BLaER1 treated with 17β-estradiol and CSF1 and Interleukin-3, amounts not matched to agents 10 nM and 100 nM (cell line): ENCODE measurements at regions not wholly inside any gene's neighbourhood (a gene's known extent, or its start where the extent isn't known, plus 50 kb on each side); places are given as distances from the start of the nearest gene placed in this dataset.

Source experiments
- H3K27ac ChIP-seq, 11 experiments: shearing (Covaris generic); formaldehyde crosslinking; 2 replicates each; pipeline ENCODE4 v1.8.1; 2022
- H3K27me3 ChIP-seq, 11 experiments: shearing (Covaris generic); formaldehyde crosslinking; 2 replicates each; pipeline ENCODE4 v1.8.1; 2022
- H3K36me3 ChIP-seq, 11 experiments: shearing (Covaris generic); formaldehyde crosslinking; 2 replicates each; pipeline ENCODE4 v1.8.1; 2022
- H3K4me1 ChIP-seq, 10 experiments: shearing (Covaris generic); formaldehyde crosslinking; 2 replicates each; pipeline ENCODE4 v1.8.1; 2022
- H3K4me2 ChIP-seq, 11 experiments: shearing (Covaris generic); formaldehyde crosslinking; 2 replicates each; pipeline ENCODE4 v1.8.1; 2022
- H3K4me3 ChIP-seq, 10 experiments: shearing (Covaris generic); formaldehyde crosslinking; 2 replicates each; pipeline ENCODE4 v1.8.1; 2022
- H3K9ac ChIP-seq, 11 experiments: shearing (Covaris generic); formaldehyde crosslinking; 2 replicates each; pipeline ENCODE4 v1.8.1; 2022
- H3K9me3 ChIP-seq, 11 experiments: shearing (Covaris generic); formaldehyde crosslinking; replicated peaks in 1 of 11; 2 replicates each; pipeline ENCODE4 v1.8.1; 2022
- H4K20me1 ChIP-seq, 11 experiments: shearing (Covaris generic); formaldehyde crosslinking; 2 replicates each; pipeline ENCODE4 v1.8.1; 2022
- Cebpa-rat ChIP-seq, 11 experiments: shearing (Covaris generic); IDR thresholded peaks; 2 replicates each; pipeline ENCODE4 v1.8.1; 2022

DNA sequence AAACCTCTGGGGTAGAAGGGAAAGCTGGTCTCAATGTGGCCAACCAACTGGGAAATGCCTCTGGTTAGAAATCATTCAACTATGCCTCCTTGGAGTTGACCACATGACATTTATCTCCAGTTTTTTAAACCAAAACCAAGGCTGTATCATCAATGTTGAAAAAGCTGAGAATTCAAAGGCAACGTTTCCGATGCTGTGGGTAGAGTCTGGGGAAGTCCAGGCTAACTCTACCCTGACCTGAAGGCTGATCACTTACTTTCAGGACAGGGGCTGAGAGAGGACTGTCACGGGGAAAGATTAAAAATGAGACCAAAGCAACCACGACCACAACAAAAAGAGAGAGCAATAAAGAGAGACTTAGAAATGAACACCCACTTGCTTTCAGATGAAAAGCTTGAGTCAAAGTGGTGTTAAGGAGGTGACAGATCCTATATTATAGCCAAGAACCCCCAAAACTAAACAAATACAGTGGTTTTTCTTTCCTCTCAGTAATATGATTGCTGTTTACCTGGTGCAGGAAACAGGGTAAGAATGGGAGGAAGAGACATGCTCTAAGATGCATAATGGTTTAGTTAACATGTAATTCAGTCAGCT, 90.8 kb upstream of the TNFSF4 start:
- Histone ChIP-seq H3K36me3 (no peaks in the 10 kb centered on the region), H3K4me3 (no peak overlapping the region), H3K4me2 (peak overlapping the region; percentile 5 to 77 (median 23); a peak in 12 of 22 replicates), H3K27me3 (no peaks in the 10 kb centered on the region), H4K20me1 (no peaks in the 10 kb centered on the region), H3K9ac (no peak overlapping the region), H3K4me1 (peaks cover 0 to 60% (median 9%) of the 10 kb centered on the region in 10 experiments; a peak in 13 of 20 replicates), H3K27ac (no peak overlapping the region), H3K9me3 (no peaks in the 10 kb centered on the region; a peak in 1 of 22 replicates)
- no peak for TF ChIP-seq Cebpa-rat (IDR thresholded peaks at IDR 0.05)

GRCh38 chr1:173300061-173301044, 93.2 kb upstream of the TNFSF4 start:
- Histone ChIP-seq H3K36me3 (no peaks in the 10 kb centered on the region), H3K4me2 (peak overlapping the region in 2 of 11 experiments; percentile 10 to 50; a peak in 3 of 22 replicates)

GRCh38 chr1:173301507-173301906, 94.4 kb upstream of the TNFSF4 start:
- no peak overlapping the region for H3K4me2 ChIP-seq
- no peak for TF ChIP-seq Cebpa-rat (IDR thresholded peaks at IDR 0.05)
- H3K9ac ChIP-seq: no peak overlapping the region
- peaks cover 0 to 40% (median 9%) of the 10 kb centered on the region in 10 experiments; a peak in 13 of 20 replicates for H3K4me1 ChIP-seq
- H3K27me3 ChIP-seq: no peaks in the 10 kb centered on the region
- no peaks in the 10 kb centered on the region for H3K36me3 ChIP-seq
- peaks cover 0 to 21% (median 0%) of the 10 kb centered on the region in 11 experiments; a peak in 6 of 22 replicates for H3K9me3 ChIP-seq
- H3K4me3 ChIP-seq: no peak overlapping the region
- no peak overlapping the region for H3K27ac ChIP-seq
- H4K20me1 ChIP-seq: no peaks in the 10 kb centered on the region

More at GRCh38 chr1:173300061-173301044, 93.2 kb upstream of the TNFSF4 start:
- H3K9ac ChIP-seq: no peak overlapping the region
- TF ChIP-seq Cebpa-rat (IDR thresholded peaks at IDR 0.05): no peak
- no peaks in the 10 kb centered on the region for H3K27me3 ChIP-seq
- H3K27ac ChIP-seq: no peak overlapping the region; a peak in 1 of 22 replicates
- H3K4me1 ChIP-seq: peaks cover 0 to 51% (median 9%) of the 10 kb centered on the region in 10 experiments; a peak in 13 of 20 replicates
- peaks cover 0 to 10% (median 0%) of the 10 kb centered on the region in 11 experiments; a peak in 4 of 22 replicates for H3K9me3 ChIP-seq
- no peaks in the 10 kb centered on the region for H4K20me1 ChIP-seq
- no peak overlapping the region for H3K4me3 ChIP-seq

GRCh38 chr1:173302366-173302765, 95.2 kb upstream of the TNFSF4 start:
- no peaks in the 10 kb centered on the region for H4K20me1 ChIP-seq
- no peak overlapping the region for H3K9ac ChIP-seq
- no peak overlapping the region for H3K4me2 ChIP-seq
- H3K4me1 ChIP-seq: peaks cover 0 to 31% (median 6%) of the 10 kb centered on the region in 10 experiments; a peak in 9 of 20 replicates
- no peaks in the 10 kb centered on the region for H3K36me3 ChIP-seq
- TF ChIP-seq Cebpa-rat (IDR thresholded peaks at IDR 0.05): no peak
- no peak overlapping the region for H3K27ac ChIP-seq
- no peak overlapping the region for H3K4me3 ChIP-seq
- H3K27me3 ChIP-seq: no peaks in the 10 kb centered on the region
- peaks cover 0 to 25% (median 0%) of the 10 kb centered on the region in 11 experiments; a peak in 6 of 22 replicates for H3K9me3 ChIP-seq

DNA sequence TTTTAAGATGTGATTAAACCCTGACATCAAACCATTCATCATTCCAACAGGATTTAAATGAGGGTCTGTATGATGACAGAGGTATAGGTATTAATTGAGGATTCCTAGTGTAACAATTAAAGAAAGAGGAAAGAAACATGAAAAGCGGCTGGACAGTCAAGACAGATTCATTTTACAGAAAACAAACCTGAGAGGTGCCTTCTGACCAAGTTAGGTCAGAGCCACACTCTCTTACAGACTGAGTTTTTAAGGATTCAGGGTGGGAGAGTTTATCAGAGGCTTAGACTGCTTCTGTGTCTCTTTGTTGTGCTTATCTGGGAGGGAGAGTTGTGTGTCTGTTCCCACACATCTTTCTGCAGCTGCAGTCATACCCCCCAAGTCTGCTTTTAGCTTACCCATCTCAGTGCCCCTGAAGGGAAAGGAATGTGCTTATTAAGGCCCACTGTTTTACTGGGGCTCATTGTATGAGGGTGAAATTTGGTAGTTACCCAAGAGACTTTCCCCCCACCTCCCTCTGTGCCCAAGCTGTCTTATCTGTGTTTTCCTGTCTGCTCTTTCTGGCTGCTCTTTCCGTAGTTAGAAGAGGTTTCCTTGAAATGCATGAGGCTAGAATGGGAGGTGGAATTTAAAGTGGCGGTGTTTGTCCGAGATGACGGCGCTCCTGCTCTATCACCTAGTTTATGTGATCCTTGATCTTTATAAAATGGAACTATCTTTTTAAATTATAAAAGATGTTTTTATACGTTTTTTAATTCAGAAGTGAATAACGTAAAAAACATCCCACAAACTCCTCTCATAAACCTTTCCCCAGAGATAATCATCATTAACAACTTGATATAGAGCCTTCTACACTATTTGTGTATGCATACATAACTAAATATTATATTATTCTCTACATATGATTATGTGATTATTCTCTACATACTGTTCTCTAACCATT, 96.0 kb upstream of the TNFSF4 start:
- H3K27ac ChIP-seq: no peak overlapping the region
- H3K9me3 ChIP-seq: peaks cover 0 to 25% (median 0%) of the 10 kb centered on the region in 11 experiments; a peak in 6 of 22 replicates
- H3K27me3 ChIP-seq: no peaks in the 10 kb centered on the region
- peaks cover 0 to 23% (median 0%) of the 10 kb centered on the region in 10 experiments; a peak in 5 of 20 replicates for H3K4me1 ChIP-seq
- no peaks in the 10 kb centered on the region for H3K36me3 ChIP-seq
- H4K20me1 ChIP-seq: no peaks in the 10 kb centered on the region
- TF ChIP-seq Cebpa-rat (IDR thresholded peaks at IDR 0.05): no peak
- H3K4me3 ChIP-seq: no peak overlapping the region
- H3K9ac ChIP-seq: no peak overlapping the region
- no peak overlapping the region for H3K4me2 ChIP-seq

DNA sequence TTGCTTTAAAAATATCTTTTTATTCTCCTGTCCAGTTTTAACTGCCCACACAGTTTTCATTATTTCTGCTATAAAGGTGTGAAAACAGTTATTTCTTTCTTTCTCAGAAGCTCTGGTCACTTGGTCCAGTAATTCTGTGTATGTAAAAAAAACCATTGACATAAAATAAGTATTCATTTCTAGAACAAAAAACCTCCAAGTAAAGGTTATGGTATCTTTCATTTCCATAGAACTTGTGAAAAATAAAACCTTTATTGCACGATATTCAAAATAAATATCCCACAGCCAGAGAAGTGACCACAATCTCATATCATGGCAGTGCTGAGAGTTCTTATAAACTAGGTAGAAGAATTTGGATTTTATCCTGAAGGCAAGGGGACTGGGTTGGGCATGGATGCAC, 96.9 kb upstream of the TNFSF4 start:
- Histone ChIP-seq H3K4me2 (no peak overlapping the region), H3K9ac (no peak overlapping the region), H3K9me3 (peaks cover 0 to 25% (median 0%) of the 10 kb centered on the region in 11 experiments; a peak in 6 of 22 replicates), H4K20me1 (no peaks in the 10 kb centered on the region), H3K4me1 (peaks cover 0 to 17% (median 0%) of the 10 kb centered on the region in 10 experiments; a peak in 5 of 20 replicates), H3K4me3 (no peak overlapping the region), H3K36me3 (no peaks in the 10 kb centered on the region), H3K27me3 (no peaks in the 10 kb centered on the region), H3K27ac (no peak overlapping the region)
- no peak for TF ChIP-seq Cebpa-rat (IDR thresholded peaks at IDR 0.05)

GRCh38 chr1:173304529-173305227, 97.5 kb upstream of the TNFSF4 start:
- H3K9ac ChIP-seq: no peak overlapping the region
- TF ChIP-seq Cebpa-rat (IDR thresholded peaks at IDR 0.05): no peak
- peaks cover 0 to 11% (median 0%) of the 10 kb centered on the region in 10 experiments; a peak in 5 of 20 replicates for H3K4me1 ChIP-seq
- H3K9me3 ChIP-seq: peaks cover 0 to 28% (median 0%) of the 10 kb centered on the region in 11 experiments; a peak in 6 of 22 replicates
- H3K4me3 ChIP-seq: no peak overlapping the region
- H4K20me1 ChIP-seq: no peaks in the 10 kb centered on the region
- H3K36me3 ChIP-seq: no peaks in the 10 kb centered on the region
- H3K27me3 ChIP-seq: no peaks in the 10 kb centered on the region
- no peak overlapping the region for H3K27ac ChIP-seq
- no peak overlapping the region for H3K4me2 ChIP-seq

DNA sequence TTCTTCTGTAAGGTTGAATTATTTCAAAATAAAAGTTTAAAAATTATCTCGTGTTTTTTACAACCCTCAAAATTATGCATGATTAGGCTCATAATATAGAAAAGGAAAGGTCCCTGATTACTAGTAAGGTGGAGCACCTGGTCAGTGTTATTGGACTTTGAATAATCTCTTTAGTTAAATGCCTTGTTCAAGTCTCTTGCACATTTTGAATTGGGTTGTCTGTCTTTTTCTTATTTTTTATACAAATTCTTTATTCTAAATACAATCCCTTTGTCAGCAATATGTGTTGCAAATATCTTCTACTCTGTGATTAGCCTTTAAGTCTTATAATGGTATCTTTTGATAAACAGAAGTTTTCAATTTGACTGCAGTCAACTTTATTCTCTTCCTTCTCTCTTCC, 100.7 kb upstream of the TNFSF4 start:
- no peak for TF ChIP-seq Cebpa-rat (IDR thresholded peaks at IDR 0.05)
- Histone ChIP-seq H3K4me1 (no peaks in the 10 kb centered on the region), H3K36me3 (no peaks in the 10 kb centered on the region), H4K20me1 (no peaks in the 10 kb centered on the region), H3K4me3 (no peak overlapping the region), H3K27ac (no peak overlapping the region), H3K4me2 (no peak overlapping the region), H3K9ac (no peak overlapping the region), H3K9me3 (peaks cover 0 to 36% (median 0%) of the 10 kb centered on the region in 11 experiments; a peak in 6 of 22 replicates), H3K27me3 (no peaks in the 10 kb centered on the region)
